Caco-2 (cell line): ENCODE measurements at regions not wholly inside any gene's neighbourhood (a gene's known extent, or its start where the extent isn't known, plus 50 kb on each side); places are given as distances from the start of the nearest gene placed in this dataset.

Experiments used
- BruUV-seq: library from RNA; stranded (reverse); fragments of 400-500 nt; replicated peaks from 2 replicates; lab custom pipeline; 2021; lab: Mats Ljungman, UMichigan
- CTCF ChIA-PET: fragments of 300-600 bp; sonication (Branson Sonifier 250); formaldehyde crosslinking; loops from one replicate; lab custom pipeline; 2022; ENCODE audit warnings: antibody characterized with exemption; lab: Charles Lee
- POLR2A ChIA-PET: fragments of 300-600 bp; sonication (Branson Sonifier 250); formaldehyde crosslinking; loops from one replicate; lab custom pipeline; 2022; ENCODE audit warnings: antibody characterized with exemption; lab: Charles Lee
- DNase-seq, 2 experiments: peaks; one replicate each; pipeline versions ENCODE4 v3.0.0 to v3.0.0-alpha.2; 2020 to 2022
- H3K27me3 ChIP-seq: replicated peaks from 2 replicates; pipeline ENCODE4 v1.6.0; 2011; ENCODE audit warnings: low read length; ENCODE audit not compliant: control insufficient read depth, insufficient read depth
- H3K36me3 ChIP-seq: 2 replicates; pipeline ENCODE4 v1.5.1; 2011; ENCODE audit warnings: low read length; ENCODE audit not compliant: control insufficient read depth, insufficient read depth
- H3K4me1 ChIP-seq: fragments of 250-450 bp; sonication (Bioruptor Pico); 2 replicates; pipeline ENCODE4 v1.5.1; 2020; ENCODE audit warnings: mild to moderate bottlenecking
- H3K4me3 ChIP-seq: 2 replicates; pipeline ENCODE4 v1.5.1; 2011; ENCODE audit warnings: low read depth, mild to moderate bottlenecking, control low read depth, low read length
- H3K9me3 ChIP-seq: fragments of 250-450 bp; sonication (Bioruptor Pico); 2 replicates; pipeline ENCODE4 v1.5.1; 2020; ENCODE audit warnings: mild to moderate bottlenecking, moderate library complexity
- H3K27ac Mint-ChIP-seq: one replicate; pipeline ENCODE4 v1.8.0; 2022; ENCODE audit warnings: mixed read lengths; ENCODE audit not compliant: unreplicated experiment
- H3K27me3 Mint-ChIP-seq: one replicate; pipeline ENCODE4 v1.8.0; 2022; ENCODE audit warnings: mixed read lengths; ENCODE audit not compliant: insufficient read depth, unreplicated experiment
- H3K36me3 Mint-ChIP-seq: one replicate; pipeline ENCODE4 v1.8.0; 2022; ENCODE audit warnings: mild to moderate bottlenecking, mixed read lengths; ENCODE audit not compliant: insufficient read depth, unreplicated experiment
- H3K4me1 Mint-ChIP-seq: one replicate; pipeline ENCODE4 v1.8.0; 2022; ENCODE audit warnings: low read depth, mixed read lengths; ENCODE audit not compliant: unreplicated experiment
- H3K4me3 Mint-ChIP-seq: one replicate; pipeline ENCODE4 v1.8.0; 2022; ENCODE audit warnings: mild to moderate bottlenecking, moderate library complexity, mixed read lengths; ENCODE audit not compliant: unreplicated experiment
- H3K9me3 Mint-ChIP-seq: one replicate; pipeline ENCODE4 v1.8.0; 2022; ENCODE audit warnings: mixed read lengths; ENCODE audit not compliant: unreplicated experiment
- intact Hi-C: fragments of 100-400 bp; cut with micrococcal nuclease; formaldehyde crosslinking; loops from one replicate; pipeline ENCODE4 v1.10.0; 2022; ENCODE audit not compliant: unreplicated experiment
- TF ChIP-seq, protein P1 (sequence below), 2 experiments: fragments of 200-600 bp in 1 of 2; IDR thresholded peaks; 1 replicate in 1 of 2; 2 replicates in 1 of 2; pipeline versions ENCODE4 v1.5.1 to v1.8.0; 2011 to 2022; ENCODE audit warnings: antibody characterized with exemption in 1 of 2, control low read depth in 1 of 2, inconsistent platforms in 1 of 2, low read depth in 1 of 2, low read length in 1 of 2, mild to moderate bottlenecking in 1 of 2, moderate library complexity in 1 of 2; ENCODE audit not compliant: insufficient read depth in 1 of 2, severe bottlenecking in 1 of 2, unreplicated experiment in 1 of 2

DNA sequence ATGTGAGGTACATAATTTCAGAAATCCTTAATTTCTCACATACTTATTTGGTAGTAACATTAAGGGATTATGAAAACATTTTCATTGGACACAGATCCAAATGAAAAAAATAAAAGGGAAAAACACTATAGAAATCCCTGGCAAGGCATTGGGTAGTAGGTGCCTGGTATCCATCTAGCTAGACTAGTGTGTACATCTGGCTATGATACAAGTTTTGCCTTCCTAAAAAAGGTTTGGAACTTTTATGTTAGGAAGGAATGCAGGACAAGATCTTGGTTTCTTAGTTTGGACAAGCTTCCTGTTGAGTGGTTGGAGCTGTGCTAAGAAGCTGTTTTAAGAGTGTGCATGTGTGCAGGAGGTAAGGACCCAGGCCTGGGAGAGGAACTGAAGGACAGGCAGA is 252.3 kb upstream of the GLI3 start:
- Histone ChIP-seq H3K36me3 (no peaks in the 10 kb centered on the region), H3K4me1 (no peaks in the 10 kb centered on the region), H3K27me3 (no peaks in the 10 kb centered on the region), H3K4me3 (no peak overlapping the region), H3K9me3 (no peaks in the 10 kb centered on the region)
- ChIA-PET POLR2A (no interaction called here), CTCF (no interaction called here)
- intact Hi-C loops, result no loop called here
- Mint-ChIP-seq H3K27ac (no peak overlapping the region), H3K36me3 (no peaks in the 10 kb centered on the region), H3K4me3 (no peak overlapping the region), H3K27me3 (peaks cover 8% of the 10 kb centered on the region), H3K4me1 (no peaks in the 10 kb centered on the region), H3K9me3 (no peaks in the 10 kb centered on the region)
- TF ChIP-seq, protein P1, sequence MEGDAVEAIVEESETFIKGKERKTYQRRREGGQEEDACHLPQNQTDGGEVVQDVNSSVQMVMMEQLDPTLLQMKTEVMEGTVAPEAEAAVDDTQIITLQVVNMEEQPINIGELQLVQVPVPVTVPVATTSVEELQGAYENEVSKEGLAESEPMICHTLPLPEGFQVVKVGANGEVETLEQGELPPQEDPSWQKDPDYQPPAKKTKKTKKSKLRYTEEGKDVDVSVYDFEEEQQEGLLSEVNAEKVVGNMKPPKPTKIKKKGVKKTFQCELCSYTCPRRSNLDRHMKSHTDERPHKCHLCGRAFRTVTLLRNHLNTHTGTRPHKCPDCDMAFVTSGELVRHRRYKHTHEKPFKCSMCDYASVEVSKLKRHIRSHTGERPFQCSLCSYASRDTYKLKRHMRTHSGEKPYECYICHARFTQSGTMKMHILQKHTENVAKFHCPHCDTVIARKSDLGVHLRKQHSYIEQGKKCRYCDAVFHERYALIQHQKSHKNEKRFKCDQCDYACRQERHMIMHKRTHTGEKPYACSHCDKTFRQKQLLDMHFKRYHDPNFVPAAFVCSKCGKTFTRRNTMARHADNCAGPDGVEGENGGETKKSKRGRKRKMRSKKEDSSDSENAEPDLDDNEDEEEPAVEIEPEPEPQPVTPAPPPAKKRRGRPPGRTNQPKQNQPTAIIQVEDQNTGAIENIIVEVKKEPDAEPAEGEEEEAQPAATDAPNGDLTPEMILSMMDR (IDR thresholded peaks at IDR 0.05; ENCODE audit: insufficient read depth in 1 of 2, low read depth in 1 of 2, low read length in 1 of 2, severe bottlenecking in 1 of 2, unreplicated experiment in 1 of 2), result no peak
- no peak for DNase-seq
- no TSS peak for BruUV-seq

DNA sequence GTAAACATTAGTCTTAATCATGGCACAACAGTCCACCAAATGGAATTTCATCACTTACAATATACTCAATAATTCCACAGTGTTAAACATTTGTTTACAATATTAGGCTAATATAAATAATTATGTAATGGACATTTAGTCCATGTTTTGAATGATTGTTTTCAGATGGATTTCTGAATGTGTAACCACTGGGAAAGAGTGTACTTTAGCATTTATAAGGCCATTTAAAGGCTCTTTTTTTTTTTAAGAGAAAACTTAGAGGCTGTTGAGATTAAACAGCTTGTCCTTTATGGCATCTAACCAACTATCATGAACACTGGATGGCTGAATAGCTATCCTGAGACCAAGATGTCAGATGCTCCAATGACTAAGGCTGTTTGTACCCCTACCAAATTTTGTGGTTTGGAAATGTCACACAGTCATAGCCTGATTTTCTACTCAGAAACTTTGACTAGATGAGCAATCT is 248.3 kb upstream of the GLI3 start:
- Histone ChIP-seq H3K4me1 (no peaks in the 10 kb centered on the region), H3K36me3 (no peaks in the 10 kb centered on the region), H3K9me3 (no peaks in the 10 kb centered on the region), H3K27me3 (no peaks in the 10 kb centered on the region), H3K4me3 (no peak overlapping the region)
- intact Hi-C loops, result no loop called here
- TF ChIP-seq, protein P1 (IDR thresholded peaks at IDR 0.05; ENCODE audit: insufficient read depth in 1 of 2, low read depth in 1 of 2, low read length in 1 of 2, severe bottlenecking in 1 of 2, unreplicated experiment in 1 of 2), result no peak
- BruUV-seq, result no TSS peak
- peaks cover 8% of the 10 kb centered on the region for H3K27me3 Mint-ChIP-seq
- no peak overlapping the region for H3K27ac Mint-ChIP-seq
- CTCF ChIA-PET, result no interaction called here
- DNase-seq, result no peak
- no peak overlapping the region for H3K4me3 Mint-ChIP-seq
- H3K36me3 Mint-ChIP-seq, result no peaks in the 10 kb centered on the region
- POLR2A ChIA-PET, result no interaction called here
- no peaks in the 10 kb centered on the region for H3K9me3 Mint-ChIP-seq
- no peaks in the 10 kb centered on the region for H3K4me1 Mint-ChIP-seq

DNA sequence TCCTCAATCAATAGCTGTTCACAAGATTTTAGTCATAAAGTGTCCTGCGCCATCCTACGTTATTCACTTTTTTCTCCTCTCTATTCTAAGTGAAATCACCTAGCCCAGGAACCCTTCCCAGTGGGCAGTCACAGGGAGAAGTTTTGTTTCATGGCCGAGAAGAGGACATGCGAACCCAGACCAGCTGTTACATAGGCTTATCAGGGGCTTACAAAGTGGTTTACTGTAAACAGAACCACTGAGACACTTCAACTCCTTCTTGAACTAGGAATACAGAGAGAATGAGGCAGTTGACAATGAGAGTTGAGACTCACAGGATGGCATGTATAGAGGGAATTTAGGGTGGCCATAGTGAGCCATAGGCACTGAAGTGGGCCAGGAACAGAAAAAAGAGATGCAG is 246.9 kb upstream of the GLI3 start:
- H3K27me3 ChIP-seq, result no peaks in the 10 kb centered on the region
- intact Hi-C loops, result no loop called here
- CTCF ChIA-PET, result no interaction called here
- peaks cover 5% of the 10 kb centered on the region for H3K4me1 ChIP-seq
- H3K4me1 Mint-ChIP-seq, result no peaks in the 10 kb centered on the region
- H3K9me3 Mint-ChIP-seq, result no peaks in the 10 kb centered on the region
- DNase-seq, result no peak
- H3K27ac Mint-ChIP-seq, result no peak overlapping the region
- peaks cover 7% of the 10 kb centered on the region for H3K27me3 Mint-ChIP-seq
- no peak overlapping the region for H3K4me3 ChIP-seq
- no peaks in the 10 kb centered on the region for H3K9me3 ChIP-seq
- POLR2A ChIA-PET, result no interaction called here
- H3K36me3 Mint-ChIP-seq, result no peaks in the 10 kb centered on the region
- BruUV-seq, result no TSS peak
- H3K4me3 Mint-ChIP-seq, result no peak overlapping the region
- TF ChIP-seq, protein P1 (IDR thresholded peaks at IDR 0.05; ENCODE audit: insufficient read depth in 1 of 2, low read depth in 1 of 2, low read length in 1 of 2, severe bottlenecking in 1 of 2, unreplicated experiment in 1 of 2), result no peak
- H3K36me3 ChIP-seq, result no peaks in the 10 kb centered on the region
